Hematopoietic multipotent progenitor cell treated with erythropoietin and hydrocortisone succinate and interleukin-3 and kit ligand, for 6 days (in vitro differentiated cells): ENCODE measurements at regions not wholly inside any gene's neighbourhood (a gene's known extent, or its start where the extent isn't known, plus 50 kb on each side); places are given as distances from the start of the nearest gene placed in this dataset.

ENCODE experiments used
- DNase-seq: peaks from one replicate; pipeline ENCODE4 v3.0.0-alpha.2; 2015

GRCh38 chr15:94001255-94001801 lies 230.0 kb upstream of the MCTP2 start:
- DNase-seq, result no peak

GRCh38 chr15:94000606-94001005 lies 230.8 kb upstream of the MCTP2 start:
- no peak for DNase-seq

DNA sequence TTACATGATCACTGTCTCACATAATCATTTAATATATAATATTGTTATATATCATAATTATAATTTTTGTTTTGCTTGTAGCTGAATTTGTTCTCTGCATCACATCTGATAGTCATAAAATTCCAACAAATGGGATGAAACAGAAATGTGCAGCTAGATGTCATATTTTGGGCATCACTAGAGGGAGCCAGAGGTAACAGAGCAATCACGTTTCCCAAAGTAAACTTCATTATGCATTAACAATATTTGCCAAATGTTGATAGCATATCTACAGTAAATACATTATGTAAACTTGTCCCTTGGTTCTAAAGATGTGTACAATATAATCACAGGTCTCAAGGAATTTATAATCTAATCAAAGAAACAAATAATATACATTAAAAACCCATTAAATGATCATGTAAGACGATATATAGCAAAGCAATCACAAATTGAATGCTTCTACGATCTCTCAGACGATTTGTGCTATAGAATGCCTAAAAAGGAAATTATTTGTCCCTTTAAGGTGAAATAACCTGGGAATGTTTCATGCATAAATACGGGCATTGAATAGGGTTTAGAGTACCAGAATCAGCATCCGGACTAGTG lies 234.2 kb upstream of the MCTP2 start:
- peak; percentile 54 for DNase-seq

GRCh38 chr15:93989440-93989998 lies 241.8 kb upstream of the MCTP2 start:
- DNase-seq, result no peak

- peak; percentile 8 for DNase-seq
Observed at GRCh38 chr15:93987068-93987467, 244.3 kb upstream of the MCTP2 start.

DNA sequence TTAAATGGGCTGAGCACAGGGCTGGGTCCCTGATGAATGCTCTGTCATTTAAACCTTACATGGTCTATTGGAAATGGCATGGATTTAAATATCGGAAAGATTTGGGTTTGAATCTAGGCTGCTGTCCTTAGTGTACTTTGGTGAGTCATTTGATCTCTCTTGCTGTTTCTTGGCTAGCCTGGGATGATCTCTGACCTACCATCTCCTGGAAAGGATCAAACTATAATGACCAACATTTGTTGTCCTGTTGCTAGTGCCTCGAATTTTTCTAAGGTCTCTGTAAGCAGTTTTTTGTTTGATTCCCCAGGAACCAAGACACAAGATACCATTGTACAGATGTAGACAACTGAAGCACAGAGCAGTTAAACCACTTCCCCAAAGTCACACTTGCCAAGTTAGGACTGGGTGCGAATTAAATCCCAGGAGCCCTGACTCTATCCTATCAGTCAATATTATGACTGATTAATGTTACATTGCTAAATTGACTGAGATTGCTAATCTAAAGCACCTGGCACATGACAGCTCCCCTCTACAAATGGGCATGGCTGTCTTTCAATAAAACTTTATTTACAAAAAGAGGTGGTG lies 244.9 kb upstream of the MCTP2 start:
- DNase-seq, result no peak

DNA sequence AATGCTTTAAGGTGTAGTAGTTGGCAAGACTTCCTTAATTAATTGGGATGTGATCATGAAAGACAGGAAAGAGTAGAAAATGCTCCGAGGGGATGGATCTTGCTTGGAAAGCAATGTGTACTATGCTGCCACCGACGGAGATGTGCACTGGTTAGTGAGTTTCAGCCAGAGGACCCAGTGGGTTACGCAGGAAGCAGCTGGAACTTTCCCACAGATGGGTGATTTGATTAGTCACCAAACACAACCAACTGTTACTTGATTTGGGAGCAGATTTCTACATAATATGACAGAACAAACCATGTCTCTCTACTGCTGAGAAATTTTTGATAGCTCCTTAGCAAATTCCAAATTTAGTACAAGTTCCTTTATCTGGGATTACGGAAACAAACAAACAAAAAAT lies 245.4 kb upstream of the MCTP2 start:
- DNase-seq, result peak; percentile 43

DNA sequence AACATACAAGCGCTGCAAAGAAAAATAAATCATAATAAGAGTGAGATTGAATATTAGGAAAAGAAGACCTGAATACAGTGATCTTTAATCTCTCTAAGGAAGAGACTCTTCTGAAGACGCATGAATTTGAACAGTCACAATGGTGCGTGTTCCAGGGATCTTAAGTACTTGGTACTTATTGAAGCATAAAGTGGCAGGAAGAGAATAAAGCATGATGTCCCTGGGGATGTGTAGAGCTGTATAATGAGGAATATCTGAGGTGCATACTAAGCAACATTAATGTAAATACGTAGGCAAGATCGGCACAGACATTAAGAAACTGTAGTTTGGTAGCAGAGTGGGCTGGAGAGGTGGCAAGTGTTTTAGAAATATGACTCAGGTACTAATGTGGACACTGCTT lies 246.2 kb upstream of the MCTP2 start:
- no peak for DNase-seq

DNA sequence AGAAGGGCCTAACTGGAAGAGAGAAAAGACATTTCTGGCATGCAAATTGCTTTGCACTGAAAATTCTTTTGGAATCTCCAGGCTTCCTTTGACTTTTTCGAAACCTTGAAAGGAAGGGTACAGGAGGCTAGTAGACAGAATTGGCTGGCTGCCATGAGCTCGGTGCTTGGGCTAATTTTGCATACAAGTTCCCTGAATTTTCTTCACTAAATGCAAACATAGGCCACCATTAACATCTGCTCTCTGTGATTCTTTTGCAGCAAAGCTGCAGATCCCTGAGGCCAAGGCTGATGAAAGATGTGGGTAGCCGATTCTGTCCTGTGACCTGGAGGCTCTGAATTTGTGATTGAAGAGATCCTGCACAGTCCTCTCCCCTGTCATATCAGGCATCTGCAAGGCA lies 247.8 kb upstream of the MCTP2 start:
- peak; percentile 28 for DNase-seq

DNA sequence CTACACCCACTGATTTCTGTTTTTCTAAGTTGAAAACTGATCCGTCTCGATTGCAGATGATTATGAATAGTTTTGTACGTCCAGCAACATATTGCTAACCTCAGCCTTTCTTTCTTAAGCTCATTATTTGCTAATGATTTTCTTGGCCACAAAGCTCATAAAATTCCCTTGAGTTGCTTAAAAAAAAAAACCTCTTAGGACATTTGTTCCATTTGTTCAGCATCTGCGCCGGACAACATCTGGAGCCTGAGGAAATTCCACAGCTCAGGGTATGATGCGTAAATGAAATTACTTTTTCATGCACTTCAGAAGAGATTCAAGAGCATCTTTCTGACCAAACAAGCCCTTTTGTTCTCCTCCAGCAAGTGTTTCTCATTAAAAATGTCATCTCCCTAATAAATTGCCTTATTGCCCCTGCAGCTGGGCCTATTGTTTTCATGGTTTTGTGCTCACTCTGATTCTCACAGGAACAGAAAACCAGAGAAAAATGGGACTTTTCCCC lies 249.1 kb upstream of the MCTP2 start:
- DNase-seq, result no peak

DNA sequence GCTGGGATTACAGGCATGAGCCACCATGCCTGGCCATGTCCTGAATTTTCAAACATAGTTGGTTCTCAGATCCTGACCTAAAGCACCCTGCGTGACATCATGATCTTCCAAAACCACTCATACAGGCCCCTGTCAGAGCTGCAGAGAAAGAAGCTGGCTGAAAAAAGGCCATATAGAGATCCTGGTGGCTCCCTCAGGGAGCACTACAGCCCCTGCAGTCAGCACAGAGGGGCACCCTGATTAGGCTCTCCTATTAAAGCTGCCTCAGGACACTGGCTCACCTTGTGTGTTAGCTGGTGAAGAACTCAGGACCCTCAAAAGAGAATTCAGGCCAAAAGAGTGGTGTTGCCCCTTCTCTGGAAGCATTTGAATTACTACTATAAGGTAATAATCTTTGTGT lies 249.7 kb upstream of the MCTP2 start:
- DNase-seq, result no peak

GRCh38 chr15:93980261-93980911 lies 251.0 kb upstream of the MCTP2 start:
- peak; percentile 50 for DNase-seq

- DNase-seq, result peak; percentile 38
Observed at GRCh38 chr15:93974804-93975481, 256.4 kb upstream of the MCTP2 start.

DNA sequence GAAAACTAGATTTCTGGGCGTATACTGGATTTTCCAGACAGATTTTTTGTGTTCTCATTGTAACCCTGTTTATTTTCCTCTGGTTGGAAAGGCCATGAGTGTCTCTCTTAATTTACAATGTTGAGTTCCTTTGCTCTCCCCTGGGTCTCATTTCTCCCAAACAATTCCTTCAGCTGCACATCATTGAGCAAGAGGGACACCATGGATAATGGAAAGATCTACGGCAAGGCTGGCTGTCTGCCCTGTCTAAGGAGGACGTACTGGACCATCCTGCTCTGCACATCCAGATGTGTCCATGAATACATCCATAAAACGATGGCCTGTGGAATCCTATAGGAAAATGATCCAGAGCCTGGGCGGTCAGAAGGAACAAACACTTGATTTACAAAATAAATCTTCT lies 258.1 kb upstream of the MCTP2 start:
- DNase-seq, result no peak

DNA sequence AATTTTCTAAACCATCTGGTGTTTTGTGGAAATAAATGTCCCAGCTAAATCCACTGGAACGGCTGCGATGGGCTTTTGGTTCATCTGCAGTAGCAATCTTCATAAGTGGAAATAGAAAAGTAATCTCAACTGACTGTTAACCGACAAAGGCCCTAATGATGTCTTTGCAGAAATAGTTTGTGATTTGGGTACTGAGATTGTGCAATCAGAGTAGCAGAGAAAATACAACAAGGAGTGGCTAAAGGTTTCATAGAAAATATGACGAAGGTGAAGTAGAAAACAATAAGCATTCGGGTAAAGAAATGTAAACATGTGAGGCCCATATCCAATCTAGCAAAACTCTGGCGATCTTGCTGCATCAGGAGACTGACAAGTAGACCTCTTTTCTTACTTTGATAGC lies 262.6 kb upstream of the MCTP2 start:
- DNase-seq, result no peak

- DNase-seq, result no peak
Observed at GRCh38 chr15:93965304-93965908, 266.0 kb upstream of the MCTP2 start.

DNA sequence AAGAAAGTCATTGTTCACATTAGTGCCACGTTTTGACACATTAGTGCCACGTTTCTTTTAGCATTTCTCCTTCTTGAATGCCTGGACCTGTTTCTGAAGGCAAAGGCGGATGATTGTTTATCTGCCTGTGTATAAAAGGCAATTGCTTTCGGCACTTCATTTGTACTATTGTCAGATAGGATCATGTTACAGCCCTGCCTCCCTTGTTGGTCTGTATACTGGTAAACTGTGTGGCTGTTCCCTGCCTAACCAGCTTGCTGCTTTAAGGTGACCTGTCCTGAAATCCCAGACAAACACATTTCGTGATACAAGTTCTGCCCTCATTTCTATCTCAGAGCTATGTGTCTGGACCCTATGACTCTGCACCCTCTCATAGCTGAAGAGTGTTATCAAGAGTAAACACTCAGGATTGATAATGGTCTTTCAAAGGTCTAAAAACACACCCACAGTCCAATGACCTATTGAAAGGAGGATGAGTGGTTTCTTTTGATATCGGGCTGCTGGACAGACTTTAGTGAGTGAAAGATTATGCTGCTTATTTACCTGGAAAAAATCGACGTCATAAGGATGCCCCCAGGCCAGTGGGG lies 276.3 kb upstream of the MCTP2 start:
- DNase-seq, result peak; percentile 67

- DNase-seq, result no peak
Observed at GRCh38 chr15:93948726-93949125, 282.6 kb upstream of the MCTP2 start.

DNA sequence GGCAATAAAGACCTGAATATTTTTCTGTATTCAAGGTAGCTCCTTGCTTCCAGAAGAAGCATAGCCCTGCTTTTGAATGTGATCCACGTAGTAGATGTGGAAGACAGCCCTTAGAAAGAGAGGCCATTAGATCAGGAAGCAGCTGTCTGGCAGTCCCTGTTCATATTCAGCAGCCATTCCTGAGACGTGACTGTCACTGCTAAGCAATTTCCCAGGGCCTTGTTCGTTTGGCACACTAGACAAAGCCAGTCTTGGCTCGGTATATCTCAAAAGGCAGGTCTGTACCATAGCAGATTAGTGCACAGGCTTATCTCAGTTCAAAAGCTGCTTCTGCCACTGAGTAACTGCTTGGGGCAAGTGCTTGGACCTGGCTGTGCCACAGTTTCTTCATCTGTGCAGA lies 287.8 kb upstream of the MCTP2 start:
- DNase-seq, result peak; percentile 90

DNA sequence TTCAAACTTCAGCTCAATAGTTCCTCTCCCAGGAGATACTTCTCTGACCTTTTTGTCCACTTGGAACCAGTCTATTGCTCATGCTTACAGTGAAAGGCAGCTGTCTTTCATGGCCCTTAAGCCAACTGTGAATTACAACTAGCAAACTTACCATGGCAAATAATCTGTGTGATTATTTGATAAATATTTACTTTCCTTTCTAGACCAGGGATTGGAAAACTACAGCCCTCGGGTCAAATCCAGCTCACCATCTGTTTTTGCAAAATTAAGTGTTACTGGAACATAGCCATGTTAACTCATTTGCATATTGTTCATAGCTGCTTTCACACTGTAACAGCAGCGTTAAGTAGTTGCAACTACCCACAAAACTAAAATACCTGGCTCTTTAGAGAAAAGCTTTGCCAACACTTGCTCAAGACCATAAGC lies 289.1 kb upstream of the MCTP2 start:
- peak; percentile 33 for DNase-seq

- DNase-seq, result no peak
Observed at GRCh38 chr15:93941697-93942096, 289.7 kb upstream of the MCTP2 start.

GRCh38 chr15:93940226-93940625 lies 291.1 kb upstream of the MCTP2 start:
- peak; percentile 59 for DNase-seq
